HCT116 (cell line): ENCODE measurements at regions not wholly inside any gene's neighbourhood (a gene's known extent, or its start where the extent isn't known, plus 50 kb on each side); places are given as distances from the start of the nearest gene placed in this dataset.

Experiments
- ATF3 ChIP-seq: IDR thresholded peaks from 2 replicates; pipeline ENCODE4 v1.6.1; 2012
- CEBPB ChIP-seq: IDR thresholded peaks from 2 replicates; pipeline ENCODE4 v1.6.1; 2012; ENCODE audit warnings: low read depth
- CTCF ChIP-seq, 3 experiments: fragments of 200-600 bp in 1 of 3; sonication (generic) in 1 of 3; IDR thresholded peaks in 2 of 3; conservative IDR thresholded peaks in 1 of 3; 2 replicates each; pipeline ENCODE4 v1.5.1; 2012 to 2017; ENCODE audit warnings: low read depth in 2 of 3, low read length in 2 of 3, antibody characterized with exemption in 1 of 3, borderline replicate concordance in 1 of 3, control low read depth in 1 of 3, mild to moderate bottlenecking in 1 of 3, mixed read lengths in 1 of 3, mixed run types in 1 of 3, moderate library complexity in 1 of 3; ENCODE audit not compliant: insufficient read depth in 1 of 3
- EZH2 ChIP-seq: fragments of 200-600 bp; sonication (generic); IDR thresholded peaks from 2 replicates; pipeline ENCODE4 v1.6.1; 2017; ENCODE audit warnings: antibody characterized with exemption, mixed run types
- EZH2phosphoT487 ChIP-seq: fragments of 200-600 bp; IDR thresholded peaks from 2 replicates; pipeline ENCODE4 v1.6.1; 2018; ENCODE audit warnings: antibody characterized with exemption, borderline replicate concordance
- FOSL1 ChIP-seq: IDR thresholded peaks from 2 replicates; pipeline ENCODE4 v1.6.1; 2012; ENCODE audit warnings: low read depth
- JUND ChIP-seq: IDR thresholded peaks from 2 replicates; pipeline ENCODE4 v1.6.1; 2012
- POLR2A ChIP-seq: IDR thresholded peaks from 2 replicates; pipeline ENCODE4 v1.7.0; 2011; ENCODE audit warnings: borderline replicate concordance; ENCODE audit not compliant: insufficient read depth, insufficient read length; ENCODE audit errors: extremely low read depth
- POLR2AphosphoS5 ChIP-seq: IDR thresholded peaks from 2 replicates; pipeline ENCODE4 v1.6.1; 2011; ENCODE audit warnings: mild to moderate bottlenecking, low read depth, low read length, moderate library complexity
- SIN3A ChIP-seq: IDR thresholded peaks from 2 replicates; pipeline ENCODE4 v1.6.1; 2012; ENCODE audit warnings: low read depth
- SP1 ChIP-seq: IDR thresholded peaks from 2 replicates; pipeline ENCODE4 v1.6.1; 2012; ENCODE audit warnings: low read depth
- TCF7L2 ChIP-seq: IDR thresholded peaks from 2 replicates; pipeline ENCODE4 v1.7.0; 2011; ENCODE audit warnings: borderline replicate concordance, inconsistent platforms; ENCODE audit not compliant: insufficient read depth, insufficient read length; ENCODE audit errors: extremely low read depth
- ZNF274 ChIP-seq: fragments of 200-500 bp; sonication (Bioruptor generic); IDR thresholded peaks from 2 replicates; pipeline ENCODE4 v1.6.1; 2014; ENCODE audit warnings: mild to moderate bottlenecking, low read depth, low read length, inconsistent platforms
- TF ChIP-seq, protein P1 (sequence below): IDR thresholded peaks from 2 replicates; pipeline ENCODE4 v1.6.1; 2012; ENCODE audit warnings: low read depth

DNA sequence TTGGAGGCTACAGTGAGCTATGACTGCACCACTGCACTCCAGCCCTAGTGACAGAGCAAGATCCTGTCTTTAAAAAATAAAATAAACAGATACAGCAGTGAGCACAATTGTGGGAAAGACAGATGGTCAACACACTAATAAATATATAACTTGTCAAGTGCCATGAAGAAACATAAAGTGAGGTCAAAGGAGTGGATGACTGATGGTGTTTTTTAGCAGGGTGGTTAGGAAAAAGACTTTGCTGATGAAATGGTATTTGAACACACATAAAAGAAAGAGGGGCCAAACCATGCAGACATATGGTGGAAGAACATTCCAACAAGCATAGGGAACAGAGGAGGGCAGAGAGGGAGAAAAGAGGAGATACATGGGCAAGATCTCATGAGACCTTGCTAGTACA lies 392.7 kb upstream of the AUTS2 start:
- TF ChIP-seq CEBPB (no peak), SP1 (no peak), POLR2A (no peak), CTCF (IDR thresholded peaks at IDR 0.05 in 2 of 3, conservative IDR thresholded peaks at IDR 0.05 in 1 of 3; ENCODE audit: borderline replicate concordance in 1 of 3, insufficient read depth in 1 of 3, low read depth in 2 of 3, low read length in 2 of 3) (no peak), SIN3A (no peak), ZNF274 (no peak), FOSL1 (no peak), JUND (no peak), TCF7L2 (no peak), EZH2 (no peak), POLR2AphosphoS5 (no peak), EZH2phosphoT487 (no peak), ATF3 (no peak)
- TF ChIP-seq, protein P1, sequence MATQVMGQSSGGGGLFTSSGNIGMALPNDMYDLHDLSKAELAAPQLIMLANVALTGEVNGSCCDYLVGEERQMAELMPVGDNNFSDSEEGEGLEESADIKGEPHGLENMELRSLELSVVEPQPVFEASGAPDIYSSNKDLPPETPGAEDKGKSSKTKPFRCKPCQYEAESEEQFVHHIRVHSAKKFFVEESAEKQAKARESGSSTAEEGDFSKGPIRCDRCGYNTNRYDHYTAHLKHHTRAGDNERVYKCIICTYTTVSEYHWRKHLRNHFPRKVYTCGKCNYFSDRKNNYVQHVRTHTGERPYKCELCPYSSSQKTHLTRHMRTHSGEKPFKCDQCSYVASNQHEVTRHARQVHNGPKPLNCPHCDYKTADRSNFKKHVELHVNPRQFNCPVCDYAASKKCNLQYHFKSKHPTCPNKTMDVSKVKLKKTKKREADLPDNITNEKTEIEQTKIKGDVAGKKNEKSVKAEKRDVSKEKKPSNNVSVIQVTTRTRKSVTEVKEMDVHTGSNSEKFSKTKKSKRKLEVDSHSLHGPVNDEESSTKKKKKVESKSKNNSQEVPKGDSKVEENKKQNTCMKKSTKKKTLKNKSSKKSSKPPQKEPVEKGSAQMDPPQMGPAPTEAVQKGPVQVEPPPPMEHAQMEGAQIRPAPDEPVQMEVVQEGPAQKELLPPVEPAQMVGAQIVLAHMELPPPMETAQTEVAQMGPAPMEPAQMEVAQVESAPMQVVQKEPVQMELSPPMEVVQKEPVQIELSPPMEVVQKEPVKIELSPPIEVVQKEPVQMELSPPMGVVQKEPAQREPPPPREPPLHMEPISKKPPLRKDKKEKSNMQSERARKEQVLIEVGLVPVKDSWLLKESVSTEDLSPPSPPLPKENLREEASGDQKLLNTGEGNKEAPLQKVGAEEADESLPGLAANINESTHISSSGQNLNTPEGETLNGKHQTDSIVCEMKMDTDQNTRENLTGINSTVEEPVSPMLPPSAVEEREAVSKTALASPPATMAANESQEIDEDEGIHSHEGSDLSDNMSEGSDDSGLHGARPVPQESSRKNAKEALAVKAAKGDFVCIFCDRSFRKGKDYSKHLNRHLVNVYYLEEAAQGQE = no peak
